GM12878 (cell line): ENCODE measurements at regions not wholly inside any gene's neighbourhood (a gene's known extent, or its start where the extent isn't known, plus 50 kb on each side); places are given as distances from the start of the nearest gene placed in this dataset.

Source experiments
- ATAC-seq: fragments of 200-7000 bp; cut with Tn5 transposase; 3 replicates; pipeline ENCODE4 v1.9.1; 2020; ENCODE audit warnings: mild to moderate bottlenecking, moderate library complexity
- BruUV-seq: library from RNA; stranded (reverse); fragments of 400-500 nt; replicated peaks from 2 replicates; lab custom pipeline; 2021; lab: Mats Ljungman, UMichigan
- CTCF ChIA-PET: fragments of 300-600 bp; sonication (Branson Sonifier 250); formaldehyde crosslinking; extraction: SDS; loops from one replicate; lab custom pipeline; 2021; ENCODE audit warnings: inconsistent platforms; lab: Yijun Ruan, JAX
- POLR2A ChIA-PET: fragments of 350-600 bp; formaldehyde crosslinking; extraction: SDS; loops from one replicate; lab custom pipeline; 2021; ENCODE audit warnings: inconsistent platforms; lab: Charles Lee
- RAD21 ChIA-PET: fragments of 300-600 bp; sonication (Branson Sonifier 250); formaldehyde crosslinking; loops from one replicate; lab custom pipeline; 2023; ENCODE audit warnings: antibody characterized with exemption; ENCODE audit not compliant: unreplicated experiment; lab: Charles Lee
- SMC1A ChIA-PET: fragments of 300-600 bp; sonication (Branson Sonifier 250); formaldehyde crosslinking; loops from one replicate; lab custom pipeline; 2023; ENCODE audit not compliant: unreplicated experiment, uncharacterized antibody; lab: Charles Lee
- DNase-seq: peaks from one replicate; pipeline ENCODE4 v3.0.0-alpha.2; 2011; ENCODE audit warnings: low read depth, low spot score
- FAIRE-seq: peaks from 3 replicates; lab custom pipeline; 2011; peaks lifted over from hg19 to GRCh38; lab: Jason Lieb, UNC
- H2AFZ ChIP-seq: 2 replicates; pipeline ENCODE4 v1.6.0; 2011; ENCODE audit warnings: low read depth, low read length, control low read depth; ENCODE audit not compliant: control insufficient read depth
- H3K27ac ChIP-seq: 2 replicates; pipeline ENCODE4 v1.5.1; 2011; ENCODE audit warnings: control low read depth; ENCODE audit not compliant: control insufficient read depth, insufficient read depth
- H3K27me3 ChIP-seq, 2 experiments: replicated peaks in 1 of 2; 2 replicates each; pipeline versions ENCODE4 v1.6.0 to v1.6.1; 2011; ENCODE audit warnings: low read length in 1 of 2; ENCODE audit not compliant: control insufficient read depth in 2 of 2, insufficient read depth in 2 of 2
- H3K36me3 ChIP-seq, 2 experiments: 2 replicates each; pipeline ENCODE4 v1.5.1; 2011; ENCODE audit warnings: low read length in 1 of 2; ENCODE audit not compliant: control insufficient read depth in 2 of 2, insufficient read depth in 2 of 2
- H3K4me1 ChIP-seq: 2 replicates; pipeline ENCODE4 v1.6.1; 2011; ENCODE audit warnings: mild to moderate bottlenecking, low read length, moderate library complexity, mixed read lengths; ENCODE audit not compliant: control insufficient read depth, insufficient read depth
- H3K4me2 ChIP-seq: 2 replicates; pipeline ENCODE4 v1.6.0; 2011; ENCODE audit warnings: control low read depth; ENCODE audit not compliant: control insufficient read depth, insufficient read depth
- H3K4me3 ChIP-seq: fragments of 200-600 bp; sonication (generic); 2 replicates; pipeline ENCODE4 v1.5.1; 2016
- H3K79me2 ChIP-seq: 2 replicates; pipeline ENCODE4 v1.6.0; 2011; ENCODE audit warnings: low read length; ENCODE audit not compliant: control insufficient read depth, insufficient read depth
- H3K9ac ChIP-seq: 2 replicates; pipeline ENCODE4 v1.8.0; 2011; ENCODE audit warnings: low read length, control low read depth, mixed read lengths; ENCODE audit not compliant: control insufficient read depth, insufficient read depth
- H3K9me3 ChIP-seq: replicated peaks from 3 replicates; pipeline ENCODE4 v1.5.1; 2011; ENCODE audit warnings: mild to moderate bottlenecking, low read length; ENCODE audit not compliant: control insufficient read depth, insufficient read depth
- H4K20me1 ChIP-seq: 2 replicates; pipeline ENCODE4 v1.6.0; 2011; ENCODE audit not compliant: control insufficient read depth, insufficient read depth
- GABPA ChIP-seq: IDR thresholded peaks from 2 replicates; pipeline ENCODE4 v1.6.1; 2014; ENCODE audit warnings: antibody characterized with exemption, low read depth, mild to moderate bottlenecking, inconsistent platforms
- IKZF1 ChIP-seq: fragments of 450-650 bp; conservative IDR thresholded peaks from 2 replicates; pipeline ENCODE4 v1.6.1; 2017; ENCODE audit warnings: antibody characterized with exemption, mild to moderate bottlenecking
- IKZF2 ChIP-seq, 2 experiments: fragments of 450-650 bp; IDR thresholded peaks; 2 replicates each; pipeline ENCODE4 v1.6.1; 2017; ENCODE audit warnings: mild to moderate bottlenecking in 2 of 2, moderate library complexity in 2 of 2
- MTA2 ChIP-seq: fragments of 450-650 bp; IDR thresholded peaks from 2 replicates; pipeline ENCODE4 v1.6.1; 2016; ENCODE audit warnings: low read depth, mild to moderate bottlenecking, moderate library complexity
- MTA3 ChIP-seq: IDR thresholded peaks from 2 replicates; pipeline ENCODE4 v1.6.1; 2012; ENCODE audit warnings: low read length, inconsistent platforms, borderline replicate concordance
- SMC3 ChIP-seq: IDR thresholded peaks from 2 replicates; pipeline ENCODE4 v1.6.1; 2011; ENCODE audit warnings: low read length, improper control_type of control experiment, borderline replicate concordance
- SUPT20H ChIP-seq: IDR thresholded peaks from 2 replicates; pipeline ENCODE4 v1.6.1; 2011; ENCODE audit warnings: low read depth, mild to moderate bottlenecking, low read length, moderate library complexity, borderline replicate concordance; ENCODE audit not compliant: control insufficient read depth
- TBL1XR1 ChIP-seq: IDR thresholded peaks from 2 replicates; pipeline ENCODE4 v1.6.1; 2012; ENCODE audit warnings: low read depth, low read length, improper control_type of control experiment
- TCF3 ChIP-seq: IDR thresholded peaks from 2 replicates; pipeline ENCODE4 v1.6.1; 2012; ENCODE audit warnings: low read depth, mild to moderate bottlenecking, low read length, borderline replicate concordance; ENCODE audit not compliant: insufficient read depth
- TCF7 ChIP-seq: IDR thresholded peaks from 2 replicates; pipeline ENCODE4 v1.6.1; 2014; ENCODE audit warnings: antibody characterized with exemption, borderline replicate concordance
- ZBTB11 ChIP-seq: fragments of 450-650 bp; formaldehyde crosslinking; IDR thresholded peaks from 2 replicates; pipeline ENCODE4 v1.5.0; 2022; ENCODE audit warnings: mild to moderate bottlenecking, missing genetic modification characterization
- ZBTB4 ChIP-seq: fragments of 450-650 bp; formaldehyde crosslinking; IDR thresholded peaks from 2 replicates; pipeline ENCODE4 v1.4.0; 2022; ENCODE audit warnings: mild to moderate bottlenecking, moderate library complexity
- ZNF274 ChIP-seq: IDR thresholded peaks from one replicate; pipeline ENCODE4 v1.8.0; 2011; ENCODE audit not compliant: insufficient read length, insufficient read depth
- WGBS: methylation state at CpG from one replicate; pipeline ENCODE4 v1.1.6; 2016; ENCODE audit warnings: low lambda C conversion rate; ENCODE audit not compliant: insufficient replicate concordance, insufficient coverage; ENCODE audit errors: missing lambda C conversion rate; 5-methylcytosine and 5-hydroxymethylcytosine counted together
- in situ Hi-C: fragments of 300-500 bp; cut with MboI; formaldehyde crosslinking; loops from 9 replicates; pipeline ENCODE4 v1.14.3; 2018; ENCODE audit warnings: mixed read lengths
- intact Hi-C: fragments of 100-400 bp; cut with micrococcal nuclease; formaldehyde crosslinking; loops from one replicate; pipeline ENCODE4 v1.14.2; 2022; ENCODE audit not compliant: unreplicated experiment
- TF ChIP-seq, protein P1 (sequence below), 3 experiments: IDR thresholded peaks in 2 of 3; conservative IDR thresholded peaks in 1 of 3; 2 replicates each; pipeline ENCODE4 v1.5.1; 2011; ENCODE audit warnings: low read depth in 3 of 3, low read length in 3 of 3, mild to moderate bottlenecking in 3 of 3, control low read depth in 2 of 3, moderate library complexity in 2 of 3, inconsistent platforms in 1 of 3, mixed read lengths in 1 of 3; ENCODE audit not compliant: control insufficient read depth in 2 of 3, insufficient read depth in 1 of 3; ENCODE audit errors: extremely low read depth in 1 of 3

DNA sequence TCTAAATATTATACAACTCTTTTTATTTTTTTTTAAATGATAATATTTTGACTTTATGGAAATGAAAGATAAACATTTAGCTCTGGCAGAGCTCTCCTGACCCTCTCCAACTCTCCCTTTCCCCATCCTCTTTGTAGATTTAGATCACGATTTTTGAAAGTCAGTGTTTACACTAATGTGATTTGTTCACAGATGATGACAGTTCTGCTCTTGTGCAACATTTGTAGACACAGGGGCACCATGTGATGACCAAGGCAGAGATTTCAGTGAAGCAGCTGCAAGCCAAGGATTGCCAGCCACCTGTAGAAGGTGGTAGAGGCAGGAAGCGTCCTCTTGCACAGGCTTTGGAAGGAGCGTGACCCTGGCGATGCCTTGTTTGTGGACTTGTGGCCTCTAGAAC lies 483.2 kb downstream of the QKI start (continued):
- TF ChIP-seq ZBTB4 (CRISPR knock-in tag) (no peak), MTA3 (no peak)

GRCh38 chr6:163897030-163897429 lies 482.5 kb downstream of the QKI start:
- Histone ChIP-seq H3K27me3 (no peaks in the 10 kb centered on the region), H3K9ac (no peak overlapping the region), H2AFZ (no peak overlapping the region), H3K4me1 (no peaks in the 10 kb centered on the region), H3K4me3 (no peak overlapping the region), H3K4me2 (no peak overlapping the region), H3K27ac (no peak overlapping the region), H3K79me2 (no peaks in the 10 kb centered on the region), H3K9me3 (no peaks in the 10 kb centered on the region), H3K36me3 (no peaks in the 10 kb centered on the region), H4K20me1 (no peaks in the 10 kb centered on the region)
- WGBS: 59% methylated on average over 8 of the region's 8 CpGs
- DNase-seq: no peak
- BruUV-seq: no TSS peak
- in situ Hi-C loops (no loop called here), intact Hi-C loops (no loop called here)
- ChIA-PET POLR2A (no interaction called here), RAD21 (no interaction called here), CTCF (no interaction called here), SMC1A (no interaction called here)
- ATAC-seq: no peak
- FAIRE-seq: no peak
- no peak for TF ChIP-seq GABPA
- no peak for TF ChIP-seq IKZF2 (IDR thresholded peaks at IDR 0.05)
- no peak for TF ChIP-seq TBL1XR1
- TF ChIP-seq ZBTB11: no peak
- TF ChIP-seq, protein P1, sequence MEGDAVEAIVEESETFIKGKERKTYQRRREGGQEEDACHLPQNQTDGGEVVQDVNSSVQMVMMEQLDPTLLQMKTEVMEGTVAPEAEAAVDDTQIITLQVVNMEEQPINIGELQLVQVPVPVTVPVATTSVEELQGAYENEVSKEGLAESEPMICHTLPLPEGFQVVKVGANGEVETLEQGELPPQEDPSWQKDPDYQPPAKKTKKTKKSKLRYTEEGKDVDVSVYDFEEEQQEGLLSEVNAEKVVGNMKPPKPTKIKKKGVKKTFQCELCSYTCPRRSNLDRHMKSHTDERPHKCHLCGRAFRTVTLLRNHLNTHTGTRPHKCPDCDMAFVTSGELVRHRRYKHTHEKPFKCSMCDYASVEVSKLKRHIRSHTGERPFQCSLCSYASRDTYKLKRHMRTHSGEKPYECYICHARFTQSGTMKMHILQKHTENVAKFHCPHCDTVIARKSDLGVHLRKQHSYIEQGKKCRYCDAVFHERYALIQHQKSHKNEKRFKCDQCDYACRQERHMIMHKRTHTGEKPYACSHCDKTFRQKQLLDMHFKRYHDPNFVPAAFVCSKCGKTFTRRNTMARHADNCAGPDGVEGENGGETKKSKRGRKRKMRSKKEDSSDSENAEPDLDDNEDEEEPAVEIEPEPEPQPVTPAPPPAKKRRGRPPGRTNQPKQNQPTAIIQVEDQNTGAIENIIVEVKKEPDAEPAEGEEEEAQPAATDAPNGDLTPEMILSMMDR (IDR thresholded peaks at IDR 0.05 in 2 of 3, conservative IDR thresholded peaks at IDR 0.05 in 1 of 3; ENCODE audit: control insufficient read depth in 2 of 3, extremely low read depth in 1 of 3, insufficient read depth in 1 of 3, low read depth in 3 of 3, low read length in 3 of 3): no peak
- no peak for TF ChIP-seq ZNF274
- no peak for TF ChIP-seq SMC3
- no peak for TF ChIP-seq IKZF1
- no peak for TF ChIP-seq SUPT20H
- TF ChIP-seq MTA2: no peak
- TF ChIP-seq TCF3: no peak
- no peak for TF ChIP-seq TCF7
